Neuronal stem cell (in vitro differentiated cells): ENCODE measurements at regions not wholly inside any gene's neighbourhood (a gene's known extent, or its start where the extent isn't known, plus 50 kb on each side); places are given as distances from the start of the nearest gene placed in this dataset.
"Not testable (repeated sequence)": the region's sequence is repeated elsewhere in the genome, so short reads cannot be mapped to it uniquely, and the experiment has no call there.

ENCODE experiments used
- DNase-seq: peaks from one replicate; pipeline ENCODE4 v3.0.0-alpha.2; 2013; ENCODE audit warnings: low spot score
- H2AFZ ChIP-seq: one replicate; pipeline ENCODE4 v1.6.1; 2013; ENCODE audit warnings: mild to moderate bottlenecking, low read length, inconsistent platforms
- H2AK5ac ChIP-seq: 2 replicates; pipeline ENCODE4 v1.6.1; 2013; ENCODE audit warnings: low read depth, mild to moderate bottlenecking, inconsistent platforms, low read length, moderate library complexity, mixed read lengths
- H2BK120ac ChIP-seq: 2 replicates; pipeline ENCODE4 v1.6.1; 2013; ENCODE audit warnings: low read depth, mild to moderate bottlenecking, inconsistent platforms, low read length, moderate library complexity, mixed read lengths
- H2BK12ac ChIP-seq: one replicate; pipeline ENCODE4 v1.6.1; 2013; ENCODE audit warnings: low read length, inconsistent platforms
- H2BK15ac ChIP-seq: 2 replicates; pipeline ENCODE4 v1.6.1; 2013; ENCODE audit warnings: mild to moderate bottlenecking, low read length, inconsistent platforms, mixed read lengths
- H2BK5ac ChIP-seq: one replicate; pipeline ENCODE4 v1.6.1; 2013; ENCODE audit warnings: inconsistent platforms, mild to moderate bottlenecking, low read length, moderate library complexity
- H3K14ac ChIP-seq: one replicate; pipeline ENCODE4 v1.6.1; 2013; ENCODE audit warnings: low read length, inconsistent platforms
- H3K18ac ChIP-seq: 2 replicates; pipeline ENCODE4 v1.6.1; 2013; ENCODE audit warnings: low read length, inconsistent platforms
- H3K23ac ChIP-seq: 2 replicates; pipeline ENCODE4 v1.6.1; 2013; ENCODE audit warnings: low read depth, mild to moderate bottlenecking, mixed read lengths, low read length, inconsistent platforms; ENCODE audit not compliant: poor library complexity
- H3K27ac ChIP-seq: replicated peaks from 3 replicates; pipeline ENCODE4 v1.5.1; 2013; ENCODE audit warnings: low read length, inconsistent platforms
- H3K27me3 ChIP-seq, 3 experiments: 2 replicates each; pipeline ENCODE4 v1.6.1; 2013; ENCODE audit warnings: low read length in 3 of 3, mild to moderate bottlenecking in 2 of 3, inconsistent platforms in 1 of 3, low read depth in 1 of 3, mixed read lengths in 1 of 3, moderate library complexity in 1 of 3; ENCODE audit not compliant: control insufficient read depth in 3 of 3, insufficient read depth in 3 of 3
- H3K36me3 ChIP-seq, 2 donors: replicated peaks in 1 of 2; 2 replicates each; pipeline ENCODE4 v1.6.1; 2013; ENCODE audit warnings: low read length in 2 of 2; ENCODE audit not compliant: control insufficient read depth in 2 of 2, insufficient read depth in 2 of 2
- H3K4ac ChIP-seq: 2 replicates; pipeline ENCODE4 v1.6.1; 2013; ENCODE audit warnings: inconsistent platforms, mild to moderate bottlenecking, low read length, moderate library complexity
- H3K4me1 ChIP-seq, 2 donors: 1 replicate in 1 of 2; 2 replicates in 1 of 2; pipeline ENCODE4 v1.6.1; 2013; ENCODE audit warnings: low read length in 2 of 2, low read depth in 1 of 2; ENCODE audit not compliant: control insufficient read depth in 2 of 2, insufficient read depth in 1 of 2
- H3K4me2 ChIP-seq: one replicate; pipeline ENCODE4 v1.6.1; 2013; ENCODE audit warnings: mild to moderate bottlenecking, low read length, inconsistent platforms; ENCODE audit not compliant: insufficient read depth, poor library complexity, severe bottlenecking
- H3K4me3 ChIP-seq, 2 donors: 2 replicates each; pipeline ENCODE4 v1.5.1; 2013; ENCODE audit warnings: low read length in 2 of 2, mild to moderate bottlenecking in 2 of 2, inconsistent platforms in 1 of 2, moderate library complexity in 1 of 2
- H3K79me1 ChIP-seq: one replicate; pipeline ENCODE4 v1.6.1; 2013; ENCODE audit warnings: low read depth, mild to moderate bottlenecking, inconsistent platforms, low read length, moderate library complexity
- H3K9ac ChIP-seq: one replicate; pipeline ENCODE4 v1.6.1; 2013; ENCODE audit warnings: mild to moderate bottlenecking, low read depth, low read length, inconsistent platforms; ENCODE audit not compliant: poor library complexity
- H3K9me3 ChIP-seq, 2 donors: replicated peaks in 1 of 2; 2 replicates each; pipeline versions ENCODE3 to v1.6.1; 2013; ENCODE audit warnings: low read length in 2 of 2, mild to moderate bottlenecking in 2 of 2, inconsistent platforms in 1 of 2, low read depth in 1 of 2, mixed read lengths in 1 of 2, moderate library complexity in 1 of 2; ENCODE audit not compliant: control insufficient read depth in 2 of 2, insufficient read depth in 1 of 2
- H4K8ac ChIP-seq: one replicate; pipeline ENCODE4 v1.6.1; 2013; ENCODE audit warnings: low read depth, mild to moderate bottlenecking, inconsistent platforms, low read length, moderate library complexity
- H4K91ac ChIP-seq: one replicate; pipeline ENCODE4 v1.6.1; 2013; ENCODE audit warnings: low read length, low read depth, mild to moderate bottlenecking, inconsistent platforms; ENCODE audit not compliant: poor library complexity
- WGBS, 2 donors: extraction: QIAGEN DNeasy Blood & Tissue Kit; methylation state at CpG; one replicate each; pipeline ENCODE4 v1.1.7; 2013; ENCODE audit warnings: missing lambda C conversion rate in 2 of 2, mixed read lengths in 1 of 2; ENCODE audit not compliant: insufficient read length in 2 of 2, insufficient replicate concordance in 1 of 2; ENCODE audit errors: extremely low coverage in 2 of 2; 5-methylcytosine and 5-hydroxymethylcytosine counted together

GRCh38 chr18:47373465-47373864 is 122.0 kb upstream of the SKOR2 start:
- no CpG with 5 or more reads among the region's 3 CpGs for WGBS, 2 donors

GRCh38 chr18:47370052-47370451 is 118.6 kb upstream of the SKOR2 start:
- DNase-seq: no peak
- H3K14ac ChIP-seq: no peak overlapping the region
- no peak overlapping the region for H3K4me2 ChIP-seq
- no CpG with 5 or more reads among the region's 2 CpGs for WGBS, 2 donors
- no peak overlapping the region for H3K23ac ChIP-seq
- no peak overlapping the region for H4K91ac ChIP-seq
- no peak overlapping the region for H3K4ac ChIP-seq
- no peak overlapping the region for H3K9ac ChIP-seq
- no peak overlapping the region for H2BK15ac ChIP-seq
- no peak overlapping the region for H2BK5ac ChIP-seq
- H2AK5ac ChIP-seq: no peak overlapping the region
- H3K79me1 ChIP-seq: no peaks in the 10 kb centered on the region
- H2AFZ ChIP-seq: no peak overlapping the region
- H2BK120ac ChIP-seq: no peak overlapping the region
- no peak overlapping the region for H3K27ac ChIP-seq
- no peak overlapping the region for H3K4me3 ChIP-seq
- H3K9me3 ChIP-seq: no peaks in the 10 kb centered on the region
- no peak overlapping the region for H3K18ac ChIP-seq
- no peak overlapping the region for H2BK12ac ChIP-seq
- H3K4me1 ChIP-seq: no peaks in the 10 kb centered on the region
- H3K36me3 ChIP-seq: no peaks in the 10 kb centered on the region
- H4K8ac ChIP-seq: no peak overlapping the region
- H3K27me3 ChIP-seq: no peaks in the 10 kb centered on the region

More at GRCh38 chr18:47373465-47373864, 122.0 kb upstream of the SKOR2 start:
- no peak overlapping the region for H3K27ac ChIP-seq
- H3K23ac ChIP-seq: no peak overlapping the region
- no peak for DNase-seq
- no peak overlapping the region for H4K91ac ChIP-seq
- H2BK120ac ChIP-seq: no peak overlapping the region
- H3K4me1 ChIP-seq: no peaks in the 10 kb centered on the region
- H2AFZ ChIP-seq: no peak overlapping the region
- H2BK5ac ChIP-seq: no peak overlapping the region
- H3K4me2 ChIP-seq: no peak overlapping the region
- no peaks in the 10 kb centered on the region for H3K36me3 ChIP-seq
- no peaks in the 10 kb centered on the region for H3K9me3 ChIP-seq
- H2BK12ac ChIP-seq: no peak overlapping the region
- no peak overlapping the region for H3K4ac ChIP-seq
- H4K8ac ChIP-seq: no peak overlapping the region
- H3K18ac ChIP-seq: no peak overlapping the region
- H3K9ac ChIP-seq: no peak overlapping the region
- H2BK15ac ChIP-seq: no peak overlapping the region
- H3K4me3 ChIP-seq: no peak overlapping the region
- H3K79me1 ChIP-seq: no peaks in the 10 kb centered on the region
- no peak overlapping the region for H2AK5ac ChIP-seq
- H3K14ac ChIP-seq: no peak overlapping the region
- no peaks in the 10 kb centered on the region for H3K27me3 ChIP-seq

- not testable (repeated sequence) for H2BK120ac ChIP-seq, H3K9me3 ChIP-seq, H3K4ac ChIP-seq, H2BK5ac ChIP-seq, H3K36me3 ChIP-seq, H4K91ac ChIP-seq, H2AK5ac ChIP-seq, H3K27me3 ChIP-seq, DNase-seq, H3K23ac ChIP-seq, H3K27ac ChIP-seq, H3K79me1 ChIP-seq, H3K4me3 ChIP-seq, H2BK12ac ChIP-seq, H3K9ac ChIP-seq, H3K4me2 ChIP-seq, H2AFZ ChIP-seq, H3K14ac ChIP-seq, H3K18ac ChIP-seq, H3K4me1 ChIP-seq, H2BK15ac ChIP-seq, H4K8ac ChIP-seq
- no CpG with 5 or more reads among the region's 15 CpGs for WGBS, 2 donors
Observed at GRCh38 chr18:47354061-47354460, 102.6 kb upstream of the SKOR2 start.

- no peak overlapping the region for H2BK15ac ChIP-seq
Observed at GRCh38 chr18:47346016-47346415, 94.6 kb upstream of the SKOR2 start.

More at GRCh38 chr18:47346016-47346415, 94.6 kb upstream of the SKOR2 start:
- no peaks in the 10 kb centered on the region for H3K27me3 ChIP-seq
- H2BK12ac ChIP-seq: no peak overlapping the region
- H2BK120ac ChIP-seq: no peak overlapping the region
- no peak overlapping the region for H3K14ac ChIP-seq
- H3K4me3 ChIP-seq: no peak overlapping the region
- no peak overlapping the region for H3K23ac ChIP-seq
- H2BK5ac ChIP-seq: no peak overlapping the region
- no peaks in the 10 kb centered on the region for H3K79me1 ChIP-seq
- no peak overlapping the region for H4K91ac ChIP-seq
- H3K36me3 ChIP-seq: no peaks in the 10 kb centered on the region
- no peak overlapping the region for H2AK5ac ChIP-seq
- H3K4me2 ChIP-seq: no peak overlapping the region
- H3K9ac ChIP-seq: no peak overlapping the region
- no peaks in the 10 kb centered on the region for H3K9me3 ChIP-seq
- no peak overlapping the region for H4K8ac ChIP-seq
- WGBS, 2 donors: no CpG with 5 or more reads among the region's 1 CpG
- no peak overlapping the region for H3K27ac ChIP-seq
- no peak overlapping the region for H3K18ac ChIP-seq
- H3K4me1 ChIP-seq: no peaks in the 10 kb centered on the region
- no peak overlapping the region for H3K4ac ChIP-seq
- DNase-seq: no peak
- H2AFZ ChIP-seq: no peak overlapping the region
